ENCODE measurements at regions not wholly inside any gene's neighbourhood (a gene's known extent, or its start where the extent isn't known, plus 50 kb on each side); places are given as distances from the start of the nearest gene placed in this dataset.

- no peak overlapping the region for H3K4me3 ChIP-seq (ENCODE audit: low read length in 2 of 2)
- no peaks in the 10 kb centered on the region for H3K27me3 ChIP-seq (ENCODE audit: control insufficient read depth in 1 of 2, insufficient read depth in 2 of 2, low read length in 2 of 2)
- H3K9me3 ChIP-seq (ENCODE audit: control insufficient read depth in 2 of 2, low read length in 2 of 2) = no peaks in the 10 kb centered on the region
- no peaks in the 10 kb centered on the region for H3K36me3 ChIP-seq (ENCODE audit: control insufficient read depth in 2 of 2, insufficient read depth in 2 of 2, low read length in 2 of 2)
- H3K9ac ChIP-seq (ENCODE audit: low read length in 2 of 2) = no peak overlapping the region
- no peak overlapping the region for H3K27ac ChIP-seq (ENCODE audit: low read length)
- H3K4me1 ChIP-seq (ENCODE audit: control insufficient read depth, insufficient read depth, low read length) = no peaks in the 10 kb centered on the region
These were observed 69.2 kb downstream of the CYB561 start for GRCh38 chr17:63376949-63377348.

GRCh38 chr17:63378411-63379375 lies 67.4 kb downstream of the CYB561 start:
- H3K4me1 ChIP-seq (ENCODE audit: control insufficient read depth, insufficient read depth, low read length) = no peaks in the 10 kb centered on the region
- no peak overlapping the region for H3K9ac ChIP-seq (ENCODE audit: low read length in 2 of 2)
- no peak overlapping the region for H3K27ac ChIP-seq (ENCODE audit: low read length)
- no peak overlapping the region for H3K4me3 ChIP-seq (ENCODE audit: low read length in 2 of 2)
- H3K27me3 ChIP-seq (ENCODE audit: control insufficient read depth in 1 of 2, insufficient read depth in 2 of 2, low read length in 2 of 2) = no peaks in the 10 kb centered on the region
- no peaks in the 10 kb centered on the region for H3K9me3 ChIP-seq (ENCODE audit: control insufficient read depth in 2 of 2, low read length in 2 of 2)
- no peaks in the 10 kb centered on the region for H3K36me3 ChIP-seq (ENCODE audit: control insufficient read depth in 2 of 2, insufficient read depth in 2 of 2, low read length in 2 of 2)

GRCh38 chr17:63379636-63380035 lies 66.5 kb downstream of the CYB561 start:
- no peaks in the 10 kb centered on the region for H3K9me3 ChIP-seq (ENCODE audit: control insufficient read depth in 2 of 2, low read length in 2 of 2)
- H3K4me1 ChIP-seq (ENCODE audit: control insufficient read depth, insufficient read depth, low read length) = no peaks in the 10 kb centered on the region
- no peaks in the 10 kb centered on the region for H3K36me3 ChIP-seq (ENCODE audit: control insufficient read depth in 2 of 2, insufficient read depth in 2 of 2, low read length in 2 of 2)
- H3K27me3 ChIP-seq (ENCODE audit: control insufficient read depth in 1 of 2, insufficient read depth in 2 of 2, low read length in 2 of 2) = no peaks in the 10 kb centered on the region
- no peak overlapping the region for H3K4me3 ChIP-seq (ENCODE audit: low read length in 2 of 2)
- H3K9ac ChIP-seq (ENCODE audit: low read length in 2 of 2) = no peak overlapping the region
- no peak overlapping the region for H3K27ac ChIP-seq (ENCODE audit: low read length)

- no peaks in the 10 kb centered on the region for H3K36me3 ChIP-seq (ENCODE audit: control insufficient read depth in 2 of 2, insufficient read depth in 2 of 2, low read length in 2 of 2)
- H3K27me3 ChIP-seq (ENCODE audit: control insufficient read depth in 1 of 2, insufficient read depth in 2 of 2, low read length in 2 of 2) = no peaks in the 10 kb centered on the region
- no peak overlapping the region for H3K9ac ChIP-seq (ENCODE audit: low read length in 2 of 2)
- no peaks in the 10 kb centered on the region for H3K9me3 ChIP-seq (ENCODE audit: control insufficient read depth in 2 of 2, low read length in 2 of 2)
- no peak overlapping the region for H3K27ac ChIP-seq (ENCODE audit: low read length)
- no peak overlapping the region for H3K4me3 ChIP-seq (ENCODE audit: low read length in 2 of 2)
- H3K4me1 ChIP-seq (ENCODE audit: control insufficient read depth, insufficient read depth, low read length) = no peaks in the 10 kb centered on the region
These were observed 64.9 kb downstream of the CYB561 start for GRCh38 chr17:63381101-63381729.

GRCh38 chr17:63382136-63382535 lies 64.0 kb downstream of the CYB561 start:
- Histone ChIP-seq H3K4me3 (ENCODE audit: low read length in 2 of 2) (no peak overlapping the region), H3K9me3 (ENCODE audit: control insufficient read depth in 2 of 2, low read length in 2 of 2) (no peaks in the 10 kb centered on the region)

More at GRCh38 chr17:63382136-63382535, 64.0 kb downstream of the CYB561 start:
- no peak overlapping the region for H3K9ac ChIP-seq (ENCODE audit: low read length in 2 of 2)
- H3K27me3 ChIP-seq (ENCODE audit: control insufficient read depth in 1 of 2, insufficient read depth in 2 of 2, low read length in 2 of 2) = no peaks in the 10 kb centered on the region
- H3K4me1 ChIP-seq (ENCODE audit: control insufficient read depth, insufficient read depth, low read length) = no peaks in the 10 kb centered on the region
- no peaks in the 10 kb centered on the region for H3K36me3 ChIP-seq (ENCODE audit: control insufficient read depth in 2 of 2, insufficient read depth in 2 of 2, low read length in 2 of 2)
- no peak overlapping the region for H3K27ac ChIP-seq (ENCODE audit: low read length)
